GM21619 (cell line): ENCODE measurements at regions not wholly inside any gene's neighbourhood (a gene's known extent, or its start where the extent isn't known, plus 50 kb on each side); places are given as distances from the start of the nearest gene placed in this dataset.
"Not testable (repeated sequence)": the region's sequence is repeated elsewhere in the genome, so short reads cannot be mapped to it uniquely, and the experiment has no call there.

Experiments
- ATAC-seq: cut with Tn5 transposase; IDR thresholded peaks from one replicate; pipeline ENCODE4 v1.9.1; 2021; ENCODE audit not compliant: unreplicated experiment

GRCh38 chr7:34331102-34331501 is 326.9 kb upstream of the NPSR1 start:
- no peak for ATAC-seq

GRCh38 chr7:34332006-34332405 is 326.0 kb upstream of the NPSR1 start:
- ATAC-seq = no peak

- ATAC-seq = no peak
Observed at GRCh38 chr7:34333184-34333583, 324.8 kb upstream of the NPSR1 start.

- no peak for ATAC-seq
Observed at GRCh38 chr7:34333925-34334324, 324.1 kb upstream of the NPSR1 start.

- no peak for ATAC-seq
Observed at GRCh38 chr7:34337163-34337562, 320.9 kb upstream of the NPSR1 start.

- ATAC-seq = no peak
Observed at GRCh38 chr7:34338961-34339526, 319.0 kb upstream of the NPSR1 start.

GRCh38 chr7:34341326-34341725 is 316.7 kb upstream of the NPSR1 start:
- ATAC-seq = no peak

- ATAC-seq = no peak
Observed at GRCh38 chr7:34342387-34342786, 315.6 kb upstream of the NPSR1 start.

- no peak for ATAC-seq
Observed at GRCh38 chr7:34343667-34344066, 314.4 kb upstream of the NPSR1 start.

- ATAC-seq = no peak
Observed at GRCh38 chr7:34354011-34354410, 304.0 kb upstream of the NPSR1 start.

- ATAC-seq = no peak
Observed at GRCh38 chr7:34354899-34355298, 303.1 kb upstream of the NPSR1 start.

GRCh38 chr7:34357068-34357467 is 300.9 kb upstream of the NPSR1 start:
- ATAC-seq = no peak

GRCh38 chr7:34357946-34358345 is 300.1 kb upstream of the NPSR1 start:
- ATAC-seq = no peak

GRCh38 chr7:34358578-34358977 is 299.4 kb upstream of the NPSR1 start:
- ATAC-seq = not testable (repeated sequence)

GRCh38 chr7:34361663-34362250 is 296.3 kb upstream of the NPSR1 start:
- ATAC-seq = no peak

GRCh38 chr7:34362621-34363020 is 295.4 kb upstream of the NPSR1 start:
- no peak for ATAC-seq

- no peak for ATAC-seq
Observed at GRCh38 chr7:34364130-34364529, 293.9 kb upstream of the NPSR1 start.

- no peak for ATAC-seq
Observed at GRCh38 chr7:34365011-34365410, 293.0 kb upstream of the NPSR1 start.

- ATAC-seq = no peak
Observed at GRCh38 chr7:34365611-34366010, 292.4 kb upstream of the NPSR1 start.

- ATAC-seq = no peak
Observed at GRCh38 chr7:34371922-34372321, 286.1 kb upstream of the NPSR1 start.

- no peak for ATAC-seq
Observed at GRCh38 chr7:34373940-34374339, 284.1 kb upstream of the NPSR1 start.

GRCh38 chr7:34382166-34382893 is 275.7 kb upstream of the NPSR1 start:
- no peak for ATAC-seq

GRCh38 chr7:34385384-34385783 is 272.6 kb upstream of the NPSR1 start:
- no peak for ATAC-seq
